H1 (cell line): ENCODE measurements at regions not wholly inside any gene's neighbourhood (a gene's known extent, or its start where the extent isn't known, plus 50 kb on each side); places are given as distances from the start of the nearest gene placed in this dataset.

ENCODE experiments used
- CBX8 ChIP-seq: fragments of 300-800, 300-1000 bp; sonication (generic); IDR thresholded peaks from 2 replicates; pipeline ENCODE4 v1.7.1; 2016; ENCODE audit warnings: low read depth, low read length, borderline replicate concordance
- CREB1 ChIP-seq: IDR thresholded peaks from 2 replicates; pipeline ENCODE4 v1.6.1; 2012; ENCODE audit warnings: inconsistent platforms
- E2F6 ChIP-seq: IDR thresholded peaks from 2 replicates; pipeline ENCODE4 v1.6.1; 2012; ENCODE audit warnings: inconsistent platforms
- EP300 ChIP-seq, 2 experiments: IDR thresholded peaks; 1 replicate in 1 of 2; 2 replicates in 1 of 2; pipeline ENCODE4 v1.6.1; 2011 to 2012; ENCODE audit warnings: low read depth in 2 of 2, low read length in 2 of 2, mild to moderate bottlenecking in 2 of 2, borderline replicate concordance in 1 of 2, inconsistent platforms in 1 of 2, moderate library complexity in 1 of 2
- JUND ChIP-seq: IDR thresholded peaks from 2 replicates; pipeline ENCODE4 v1.6.1; 2011; ENCODE audit warnings: mild to moderate bottlenecking, improper control_type of control experiment, low read length
- KDM4A ChIP-seq: IDR thresholded peaks from one replicate; pipeline ENCODE4 v1.7.1; 2012; ENCODE audit warnings: low read depth, mild to moderate bottlenecking, moderate library complexity, low read length, inconsistent platforms; ENCODE audit not compliant: severe bottlenecking
- PHF8 ChIP-seq: fragments of 200-600 bp; sonication (generic); conservative IDR thresholded peaks from 2 replicates; pipeline ENCODE4 v1.7.1; 2012; ENCODE audit warnings: low read depth, mild to moderate bottlenecking, inconsistent platforms, low read length, moderate library complexity
- RXRA ChIP-seq: IDR thresholded peaks from 2 replicates; pipeline ENCODE4 v1.6.1; 2011; ENCODE audit warnings: low read depth, mild to moderate bottlenecking, low read length, moderate library complexity; ENCODE audit not compliant: insufficient read depth
- SUZ12 ChIP-seq: fragments of 200-600 bp; sonication (generic); IDR thresholded peaks from 2 replicates; pipeline ENCODE4 v1.6.1; 2012; ENCODE audit warnings: mild to moderate bottlenecking, inconsistent platforms, low read length, moderate library complexity, mixed read lengths
- TAF1 ChIP-seq: IDR thresholded peaks from 2 replicates; pipeline ENCODE4 v1.6.1; 2011; ENCODE audit warnings: mild to moderate bottlenecking, low read depth, low read length
- TCF12 ChIP-seq: IDR thresholded peaks from 2 replicates; pipeline ENCODE4 v1.6.1; 2011; ENCODE audit warnings: low read depth, mild to moderate bottlenecking, low read length
- TF ChIP-seq, protein P1 (sequence below): fragments of 300-600 bp; sonication (generic); IDR thresholded peaks from 2 replicates; pipeline ENCODE4 v1.7.1; 2012; ENCODE audit warnings: low read length, moderate library complexity, mild to moderate bottlenecking, inconsistent platforms; ENCODE audit not compliant: insufficient replicate concordance

DNA sequence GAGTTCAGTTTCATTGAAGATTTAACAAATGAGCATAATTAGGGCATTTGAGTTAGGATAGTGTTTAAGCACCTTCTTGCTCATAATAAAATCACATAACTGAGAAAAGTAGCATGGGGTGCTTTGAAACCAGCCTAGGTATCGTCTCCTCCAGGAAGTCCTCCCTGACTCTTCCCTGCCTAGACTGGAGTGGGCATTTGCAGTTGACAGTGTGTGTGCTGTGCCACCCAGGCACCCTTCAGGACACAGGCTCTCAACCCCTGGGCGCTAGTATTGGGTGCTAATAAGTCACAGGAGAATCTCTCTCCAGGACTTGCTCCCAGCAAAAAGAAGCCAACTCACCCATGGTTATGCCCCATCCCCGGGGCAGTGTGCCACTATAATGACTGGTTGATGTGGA is 584.1 kb downstream of the INSC start (continued):
- TF ChIP-seq, protein P1, sequence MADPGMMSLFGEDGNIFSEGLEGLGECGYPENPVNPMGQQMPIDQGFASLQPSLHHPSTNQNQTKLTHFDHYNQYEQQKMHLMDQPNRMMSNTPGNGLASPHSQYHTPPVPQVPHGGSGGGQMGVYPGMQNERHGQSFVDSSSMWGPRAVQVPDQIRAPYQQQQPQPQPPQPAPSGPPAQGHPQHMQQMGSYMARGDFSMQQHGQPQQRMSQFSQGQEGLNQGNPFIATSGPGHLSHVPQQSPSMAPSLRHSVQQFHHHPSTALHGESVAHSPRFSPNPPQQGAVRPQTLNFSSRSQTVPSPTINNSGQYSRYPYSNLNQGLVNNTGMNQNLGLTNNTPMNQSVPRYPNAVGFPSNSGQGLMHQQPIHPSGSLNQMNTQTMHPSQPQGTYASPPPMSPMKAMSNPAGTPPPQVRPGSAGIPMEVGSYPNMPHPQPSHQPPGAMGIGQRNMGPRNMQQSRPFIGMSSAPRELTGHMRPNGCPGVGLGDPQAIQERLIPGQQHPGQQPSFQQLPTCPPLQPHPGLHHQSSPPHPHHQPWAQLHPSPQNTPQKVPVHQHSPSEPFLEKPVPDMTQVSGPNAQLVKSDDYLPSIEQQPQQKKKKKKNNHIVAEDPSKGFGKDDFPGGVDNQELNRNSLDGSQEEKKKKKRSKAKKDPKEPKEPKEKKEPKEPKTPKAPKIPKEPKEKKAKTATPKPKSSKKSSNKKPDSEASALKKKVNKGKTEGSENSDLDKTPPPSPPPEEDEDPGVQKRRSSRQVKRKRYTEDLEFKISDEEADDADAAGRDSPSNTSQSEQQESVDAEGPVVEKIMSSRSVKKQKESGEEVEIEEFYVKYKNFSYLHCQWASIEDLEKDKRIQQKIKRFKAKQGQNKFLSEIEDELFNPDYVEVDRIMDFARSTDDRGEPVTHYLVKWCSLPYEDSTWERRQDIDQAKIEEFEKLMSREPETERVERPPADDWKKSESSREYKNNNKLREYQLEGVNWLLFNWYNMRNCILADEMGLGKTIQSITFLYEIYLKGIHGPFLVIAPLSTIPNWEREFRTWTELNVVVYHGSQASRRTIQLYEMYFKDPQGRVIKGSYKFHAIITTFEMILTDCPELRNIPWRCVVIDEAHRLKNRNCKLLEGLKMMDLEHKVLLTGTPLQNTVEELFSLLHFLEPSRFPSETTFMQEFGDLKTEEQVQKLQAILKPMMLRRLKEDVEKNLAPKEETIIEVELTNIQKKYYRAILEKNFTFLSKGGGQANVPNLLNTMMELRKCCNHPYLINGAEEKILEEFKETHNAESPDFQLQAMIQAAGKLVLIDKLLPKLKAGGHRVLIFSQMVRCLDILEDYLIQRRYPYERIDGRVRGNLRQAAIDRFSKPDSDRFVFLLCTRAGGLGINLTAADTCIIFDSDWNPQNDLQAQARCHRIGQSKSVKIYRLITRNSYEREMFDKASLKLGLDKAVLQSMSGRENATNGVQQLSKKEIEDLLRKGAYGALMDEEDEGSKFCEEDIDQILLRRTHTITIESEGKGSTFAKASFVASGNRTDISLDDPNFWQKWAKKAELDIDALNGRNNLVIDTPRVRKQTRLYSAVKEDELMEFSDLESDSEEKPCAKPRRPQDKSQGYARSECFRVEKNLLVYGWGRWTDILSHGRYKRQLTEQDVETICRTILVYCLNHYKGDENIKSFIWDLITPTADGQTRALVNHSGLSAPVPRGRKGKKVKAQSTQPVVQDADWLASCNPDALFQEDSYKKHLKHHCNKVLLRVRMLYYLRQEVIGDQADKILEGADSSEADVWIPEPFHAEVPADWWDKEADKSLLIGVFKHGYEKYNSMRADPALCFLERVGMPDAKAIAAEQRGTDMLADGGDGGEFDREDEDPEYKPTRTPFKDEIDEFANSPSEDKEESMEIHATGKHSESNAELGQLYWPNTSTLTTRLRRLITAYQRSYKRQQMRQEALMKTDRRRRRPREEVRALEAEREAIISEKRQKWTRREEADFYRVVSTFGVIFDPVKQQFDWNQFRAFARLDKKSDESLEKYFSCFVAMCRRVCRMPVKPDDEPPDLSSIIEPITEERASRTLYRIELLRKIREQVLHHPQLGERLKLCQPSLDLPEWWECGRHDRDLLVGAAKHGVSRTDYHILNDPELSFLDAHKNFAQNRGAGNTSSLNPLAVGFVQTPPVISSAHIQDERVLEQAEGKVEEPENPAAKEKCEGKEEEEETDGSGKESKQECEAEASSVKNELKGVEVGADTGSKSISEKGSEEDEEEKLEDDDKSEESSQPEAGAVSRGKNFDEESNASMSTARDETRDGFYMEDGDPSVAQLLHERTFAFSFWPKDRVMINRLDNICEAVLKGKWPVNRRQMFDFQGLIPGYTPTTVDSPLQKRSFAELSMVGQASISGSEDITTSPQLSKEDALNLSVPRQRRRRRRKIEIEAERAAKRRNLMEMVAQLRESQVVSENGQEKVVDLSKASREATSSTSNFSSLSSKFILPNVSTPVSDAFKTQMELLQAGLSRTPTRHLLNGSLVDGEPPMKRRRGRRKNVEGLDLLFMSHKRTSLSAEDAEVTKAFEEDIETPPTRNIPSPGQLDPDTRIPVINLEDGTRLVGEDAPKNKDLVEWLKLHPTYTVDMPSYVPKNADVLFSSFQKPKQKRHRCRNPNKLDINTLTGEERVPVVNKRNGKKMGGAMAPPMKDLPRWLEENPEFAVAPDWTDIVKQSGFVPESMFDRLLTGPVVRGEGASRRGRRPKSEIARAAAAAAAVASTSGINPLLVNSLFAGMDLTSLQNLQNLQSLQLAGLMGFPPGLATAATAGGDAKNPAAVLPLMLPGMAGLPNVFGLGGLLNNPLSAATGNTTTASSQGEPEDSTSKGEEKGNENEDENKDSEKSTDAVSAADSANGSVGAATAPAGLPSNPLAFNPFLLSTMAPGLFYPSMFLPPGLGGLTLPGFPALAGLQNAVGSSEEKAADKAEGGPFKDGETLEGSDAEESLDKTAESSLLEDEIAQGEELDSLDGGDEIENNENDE, result no peak
- TF ChIP-seq TCF12 (no peak), JUND (no peak), EP300 (IDR thresholded peaks at IDR 0.05; ENCODE audit: borderline replicate concordance in 1 of 2, low read depth in 2 of 2, low read length in 2 of 2) (no peak), SUZ12 (no peak), CBX8 (no peak), TAF1 (no peak), CREB1 (no peak), PHF8 (no peak), RXRA (no peak), KDM4A (no peak), E2F6 (no peak)
